Keratinocyte (primary cell): ENCODE measurements at regions not wholly inside any gene's neighbourhood (a gene's known extent, or its start where the extent isn't known, plus 50 kb on each side); places are given as distances from the start of the nearest gene placed in this dataset.

Source experiments
- DNase-seq: peaks from one replicate; pipeline ENCODE4 v3.0.0-alpha.2; 2011; ENCODE audit warnings: low read depth, missing footprints, low spot score
- FAIRE-seq: peaks from 2 replicates; lab custom pipeline; 2011; peaks lifted over from hg19 to GRCh38; lab: Jason Lieb, UNC
- H2AFZ ChIP-seq: 2 replicates; pipeline ENCODE4 v1.6.0; 2012; ENCODE audit warnings: low read length, control low read depth, inconsistent platforms; ENCODE audit not compliant: control insufficient read depth
- H3K27ac ChIP-seq: 2 replicates; pipeline ENCODE4 v1.5.1; 2011; ENCODE audit warnings: low read length; ENCODE audit not compliant: control insufficient read depth, insufficient read depth
- H3K27me3 ChIP-seq: 3 replicates; pipeline ENCODE4 v1.6.0; 2011; ENCODE audit warnings: low read length; ENCODE audit not compliant: control insufficient read depth, insufficient read depth; ENCODE audit errors: extremely low read depth
- H3K36me3 ChIP-seq, 2 experiments: 2 replicates in 1 of 2; 3 replicates in 1 of 2; pipeline ENCODE4 v1.5.1; 2011; ENCODE audit warnings: low read length in 2 of 2, mild to moderate bottlenecking in 1 of 2; ENCODE audit not compliant: control insufficient read depth in 2 of 2, insufficient read depth in 2 of 2; ENCODE audit errors: extremely low read depth in 1 of 2
- H3K4me1 ChIP-seq: 3 replicates; pipeline ENCODE4 v1.5.1; 2011; ENCODE audit warnings: low read length; ENCODE audit not compliant: control insufficient read depth, insufficient read depth; ENCODE audit errors: extremely low read depth
- H3K4me2 ChIP-seq: 3 replicates; pipeline ENCODE4 v1.6.0; 2011; ENCODE audit warnings: low read depth, low read length; ENCODE audit not compliant: control insufficient read depth, insufficient read depth; ENCODE audit errors: extremely low read depth
- H3K4me3 ChIP-seq, 3 experiments: fragments of 200-600 bp in 1 of 3; sonication (generic) in 1 of 3; 2 replicates in 2 of 3; 3 replicates in 1 of 3; pipeline ENCODE4 v1.5.1; 2011 to 2016; ENCODE audit warnings: low read length in 3 of 3, mild to moderate bottlenecking in 3 of 3, control low read depth in 2 of 3, inconsistent platforms in 1 of 3, low read depth in 1 of 3, mixed read lengths in 1 of 3, mixed run types in 1 of 3, moderate library complexity in 1 of 3; ENCODE audit not compliant: control insufficient read depth in 2 of 3, insufficient read depth in 2 of 3; ENCODE audit errors: extremely low read depth in 1 of 3
- H3K79me2 ChIP-seq: 2 replicates; pipeline ENCODE4 v1.6.0; 2012; ENCODE audit warnings: low read length; ENCODE audit not compliant: control insufficient read depth, insufficient read depth
- H3K9ac ChIP-seq: 3 replicates; pipeline ENCODE4 v1.6.0; 2011; ENCODE audit warnings: low read length; ENCODE audit not compliant: control insufficient read depth, insufficient read depth; ENCODE audit errors: extremely low read depth
- H3K9me1 ChIP-seq: 3 replicates; pipeline ENCODE4 v1.6.0; 2011; ENCODE audit warnings: low read length; ENCODE audit not compliant: control insufficient read depth, insufficient read depth; ENCODE audit errors: extremely low read depth
- H3K9me3 ChIP-seq: 2 replicates; pipeline ENCODE4 v1.5.1; 2012; ENCODE audit warnings: low read depth, low read length; ENCODE audit not compliant: control insufficient read depth
- H4K20me1 ChIP-seq: 3 replicates; pipeline ENCODE4 v1.6.0; 2011; ENCODE audit warnings: low read length; ENCODE audit not compliant: control insufficient read depth, insufficient read depth; ENCODE audit errors: extremely low read depth
- EZH2 ChIP-seq: IDR thresholded peaks from one replicate; pipeline ENCODE4 v1.6.1; 2012; ENCODE audit warnings: inconsistent platforms, mild to moderate bottlenecking, low read length, moderate library complexity
- dilution Hi-C: fragments of 300-500 bp; cut with MboI; formaldehyde crosslinking; loops from one replicate; pipeline ENCODE4 v1.7.0; 2020; ENCODE audit warnings: low sequenced_read_pairs; ENCODE audit not compliant: extremely low pct_ligation_motif_present
- TF ChIP-seq, protein P1 (sequence below), 3 experiments: IDR thresholded peaks in 1 of 3; conservative IDR thresholded peaks in 1 of 3; optimal IDR thresholded peaks in 1 of 3; 2 replicates in 2 of 3; 3 replicates in 1 of 3; pipeline versions ENCODE3 to v1.5.1; 2011; ENCODE audit warnings: low read length in 3 of 3, mild to moderate bottlenecking in 3 of 3, moderate library complexity in 2 of 3, control low read depth in 1 of 3, inconsistent platforms in 1 of 3; ENCODE audit not compliant: insufficient read depth in 2 of 3; ENCODE audit errors: extremely low read depth in 1 of 3

DNA sequence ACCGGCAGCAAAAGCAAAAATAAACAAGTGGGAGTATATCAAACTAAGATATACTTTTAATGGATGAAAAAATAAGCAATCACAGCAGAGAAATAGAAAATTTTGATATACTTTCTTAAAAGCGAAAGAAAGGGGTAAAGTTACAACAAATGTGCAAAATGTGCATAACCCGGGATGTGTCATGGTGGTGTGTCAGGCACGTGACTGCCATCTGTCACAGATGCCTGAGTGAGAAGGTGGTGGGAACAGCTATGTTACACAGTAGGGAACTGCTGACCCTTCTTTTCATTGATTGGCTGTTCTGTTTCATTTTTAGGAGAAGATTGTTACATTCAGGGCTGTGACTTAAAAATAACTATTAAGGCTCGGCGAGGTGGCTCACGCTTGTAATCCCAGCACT is 168.1 kb upstream of the PELI2 start:
- H3K79me2 ChIP-seq = no peaks in the 10 kb centered on the region
- TF ChIP-seq EZH2 = no peak
- TF ChIP-seq, protein P1, sequence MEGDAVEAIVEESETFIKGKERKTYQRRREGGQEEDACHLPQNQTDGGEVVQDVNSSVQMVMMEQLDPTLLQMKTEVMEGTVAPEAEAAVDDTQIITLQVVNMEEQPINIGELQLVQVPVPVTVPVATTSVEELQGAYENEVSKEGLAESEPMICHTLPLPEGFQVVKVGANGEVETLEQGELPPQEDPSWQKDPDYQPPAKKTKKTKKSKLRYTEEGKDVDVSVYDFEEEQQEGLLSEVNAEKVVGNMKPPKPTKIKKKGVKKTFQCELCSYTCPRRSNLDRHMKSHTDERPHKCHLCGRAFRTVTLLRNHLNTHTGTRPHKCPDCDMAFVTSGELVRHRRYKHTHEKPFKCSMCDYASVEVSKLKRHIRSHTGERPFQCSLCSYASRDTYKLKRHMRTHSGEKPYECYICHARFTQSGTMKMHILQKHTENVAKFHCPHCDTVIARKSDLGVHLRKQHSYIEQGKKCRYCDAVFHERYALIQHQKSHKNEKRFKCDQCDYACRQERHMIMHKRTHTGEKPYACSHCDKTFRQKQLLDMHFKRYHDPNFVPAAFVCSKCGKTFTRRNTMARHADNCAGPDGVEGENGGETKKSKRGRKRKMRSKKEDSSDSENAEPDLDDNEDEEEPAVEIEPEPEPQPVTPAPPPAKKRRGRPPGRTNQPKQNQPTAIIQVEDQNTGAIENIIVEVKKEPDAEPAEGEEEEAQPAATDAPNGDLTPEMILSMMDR (optimal IDR thresholded peaks at IDR 0.05 in 1 of 3, IDR thresholded peaks at IDR 0.05 in 1 of 3, conservative IDR thresholded peaks at IDR 0.05 in 1 of 3; ENCODE audit: extremely low read depth in 1 of 3, insufficient read depth in 2 of 3, low read length in 3 of 3) = no peak
- H3K27ac ChIP-seq = no peak overlapping the region
- no peaks in the 10 kb centered on the region for H3K9me1 ChIP-seq
- no peak overlapping the region for H3K4me2 ChIP-seq
- no peaks in the 10 kb centered on the region for H4K20me1 ChIP-seq
- H3K4me1 ChIP-seq = no peaks in the 10 kb centered on the region
- no peaks in the 10 kb centered on the region for H3K36me3 ChIP-seq
- dilution Hi-C loops = no loop called here
- no peak overlapping the region for H3K4me3 ChIP-seq
- H3K27me3 ChIP-seq = peaks cover 5% of the 10 kb centered on the region
- H2AFZ ChIP-seq = no peak overlapping the region
- H3K9ac ChIP-seq = no peak overlapping the region
- no peaks in the 10 kb centered on the region for H3K9me3 ChIP-seq
- no peak for FAIRE-seq
- DNase-seq = no peak

DNA sequence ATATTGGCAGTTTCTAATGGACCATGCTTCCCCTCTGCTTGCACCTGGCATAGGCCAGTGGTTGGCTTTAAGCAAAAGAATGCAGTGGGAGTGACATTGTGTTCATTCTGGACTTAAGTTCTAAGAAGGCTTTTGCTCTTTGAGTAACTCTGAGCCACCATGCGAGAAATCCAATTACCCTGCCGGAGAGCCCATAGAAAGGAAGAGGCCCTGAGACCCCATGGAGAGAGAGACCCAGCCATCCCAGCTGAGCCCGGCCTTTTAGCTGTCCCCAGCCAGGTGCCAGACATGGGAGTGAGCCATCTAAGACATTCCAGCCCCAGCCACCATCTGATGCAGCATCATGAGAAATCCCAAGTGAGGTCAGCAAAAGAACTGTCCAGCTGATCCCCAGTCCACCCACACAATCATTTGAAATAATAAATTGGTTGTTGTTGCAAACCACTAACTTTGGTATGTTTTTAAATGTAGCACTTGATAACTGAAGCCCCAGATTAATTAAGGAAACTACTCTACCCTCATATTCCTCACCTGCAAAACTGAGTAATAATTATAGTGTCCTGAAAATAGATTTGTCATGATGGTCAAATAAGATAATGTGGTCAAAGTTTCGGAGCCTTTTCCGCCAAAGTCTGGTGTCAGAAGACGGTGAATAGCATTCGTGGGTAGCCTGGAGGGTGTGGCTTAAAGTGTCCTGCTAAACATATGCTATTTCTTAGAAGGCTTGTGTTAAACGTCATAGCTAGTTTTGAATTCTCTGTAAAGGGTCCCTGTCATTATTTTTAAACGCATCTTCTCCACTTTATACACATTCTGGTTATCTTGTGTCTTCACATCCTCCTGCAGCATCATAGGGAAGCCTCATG is 166.6 kb upstream of the PELI2 start:
- Histone ChIP-seq H3K79me2 (no peaks in the 10 kb centered on the region), H3K27ac (no peak overlapping the region), H3K9ac (no peak overlapping the region), H4K20me1 (no peaks in the 10 kb centered on the region), H3K4me3 (no peak overlapping the region), H3K4me2 (no peak overlapping the region), H3K9me3 (no peaks in the 10 kb centered on the region), H3K36me3 (no peaks in the 10 kb centered on the region), H3K27me3 (peaks cover 5% of the 10 kb centered on the region), H3K9me1 (no peaks in the 10 kb centered on the region), H2AFZ (no peak overlapping the region), H3K4me1 (no peaks in the 10 kb centered on the region)
- dilution Hi-C loops = no loop called here
- no peak for FAIRE-seq
- no peak for TF ChIP-seq EZH2
- TF ChIP-seq, protein P1 (optimal IDR thresholded peaks at IDR 0.05 in 1 of 3, IDR thresholded peaks at IDR 0.05 in 1 of 3, conservative IDR thresholded peaks at IDR 0.05 in 1 of 3; ENCODE audit: extremely low read depth in 1 of 3, insufficient read depth in 2 of 3, low read length in 3 of 3) = no peak
- DNase-seq = no peak
